GM18861 (cell line): ENCODE measurements at regions not wholly inside any gene's neighbourhood (a gene's known extent, or its start where the extent isn't known, plus 50 kb on each side); places are given as distances from the start of the nearest gene placed in this dataset.
"Not testable (repeated sequence)": the region's sequence is repeated elsewhere in the genome, so short reads cannot be mapped to it uniquely, and the experiment has no call there.

Experiments used
- ATAC-seq: cut with Tn5 transposase; IDR thresholded peaks from one replicate; pipeline ENCODE4 v1.9.1; 2021; ENCODE audit not compliant: unreplicated experiment

DNA sequence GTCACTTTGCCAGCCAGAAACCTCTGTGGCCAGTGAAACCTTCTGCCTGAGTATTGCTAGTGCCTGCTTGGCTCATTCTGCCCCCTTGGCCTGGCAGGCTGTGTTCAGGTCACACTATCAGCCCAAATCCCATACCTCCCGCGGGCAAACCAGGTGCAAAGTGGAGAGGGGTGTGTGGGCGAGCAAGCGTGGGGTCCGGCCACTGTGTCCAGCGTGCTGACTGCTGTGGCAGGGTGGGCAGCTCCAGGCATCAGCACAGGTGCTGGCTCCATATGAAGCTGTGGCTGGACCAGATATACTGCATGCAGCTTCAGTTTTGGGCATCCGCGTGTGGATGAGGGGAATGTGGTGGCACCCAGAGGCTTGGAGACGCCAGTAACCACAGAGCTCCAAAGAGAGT, 576.5 kb upstream of the EDIL3 start:
- no peak for ATAC-seq

DNA sequence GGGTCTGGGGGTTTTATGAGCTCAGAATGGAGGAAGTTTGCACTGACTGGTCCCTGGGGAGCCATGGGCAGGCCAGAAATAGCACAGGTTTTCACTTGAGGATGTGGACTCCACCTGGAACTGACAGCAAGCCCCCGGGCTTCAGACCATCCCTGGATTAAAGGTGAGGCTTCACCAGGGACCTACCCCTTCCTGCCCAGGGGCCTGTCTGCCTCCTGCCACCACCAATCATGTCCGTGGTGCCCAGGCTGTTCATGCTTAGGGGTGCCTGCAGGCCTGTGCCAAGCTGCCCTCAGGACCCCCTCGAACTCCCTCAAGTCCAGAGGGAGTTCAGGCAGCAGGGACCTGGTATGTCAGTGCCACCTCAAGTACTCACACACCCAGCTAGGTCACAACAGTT, 577.2 kb upstream of the EDIL3 start:
- ATAC-seq: no peak

DNA sequence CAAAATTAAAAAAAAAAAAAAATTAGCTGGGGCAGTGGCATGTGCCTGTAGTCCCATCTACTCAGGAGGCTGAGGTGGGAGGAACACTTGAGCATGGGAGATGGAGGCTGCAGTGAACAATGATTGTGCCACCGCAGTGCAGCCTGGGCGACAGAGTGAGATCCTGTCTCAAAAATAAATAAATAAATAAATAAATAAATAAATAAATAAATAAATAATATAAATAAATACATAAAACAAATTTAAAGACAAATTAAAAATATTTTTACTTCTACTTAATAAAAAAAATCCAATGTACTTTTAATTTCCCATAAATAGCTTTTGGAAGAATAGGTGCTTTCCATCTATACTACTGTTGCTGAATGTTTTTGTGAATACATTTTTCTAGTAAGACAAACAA, 598.4 kb upstream of the EDIL3 start:
- ATAC-seq: no peak

DNA sequence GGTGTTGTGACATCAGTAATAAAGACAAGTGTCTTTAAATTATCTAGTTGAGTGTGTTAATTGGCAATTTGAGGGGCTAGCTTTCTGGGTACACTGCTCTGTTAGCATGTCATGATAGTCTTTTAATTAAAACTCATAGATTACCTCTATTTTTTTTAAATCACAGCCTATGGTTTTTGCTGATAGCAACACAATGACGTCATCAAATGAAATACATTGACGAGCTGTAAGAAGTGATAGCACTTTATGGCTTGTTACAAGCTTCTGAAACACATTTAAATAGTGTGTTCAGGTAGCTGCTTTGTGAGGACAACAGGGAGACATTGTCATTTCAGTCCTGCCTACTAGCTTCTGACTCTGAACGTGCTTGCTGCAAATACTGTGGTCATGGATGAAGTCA, 600.5 kb upstream of the EDIL3 start:
- no peak for ATAC-seq

DNA sequence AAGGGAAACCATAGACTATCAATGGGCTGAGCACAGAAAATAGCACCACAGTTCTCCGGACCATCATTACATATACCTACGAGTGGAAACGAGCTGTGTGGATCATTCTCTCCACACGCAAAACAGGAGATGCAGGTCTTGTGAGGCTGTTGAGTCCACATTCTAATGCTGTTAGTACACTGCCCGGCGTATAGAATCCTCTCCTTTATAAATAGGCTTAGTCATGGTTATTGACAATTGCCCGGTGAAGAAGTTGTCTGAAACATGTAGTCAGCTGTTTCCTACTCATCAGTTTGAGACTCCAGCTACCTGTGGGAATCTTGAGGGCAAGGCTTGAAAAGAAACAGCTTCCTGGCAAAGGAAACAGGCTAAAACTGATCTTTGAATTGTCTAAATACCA, 602.0 kb upstream of the EDIL3 start:
- ATAC-seq: no peak

DNA sequence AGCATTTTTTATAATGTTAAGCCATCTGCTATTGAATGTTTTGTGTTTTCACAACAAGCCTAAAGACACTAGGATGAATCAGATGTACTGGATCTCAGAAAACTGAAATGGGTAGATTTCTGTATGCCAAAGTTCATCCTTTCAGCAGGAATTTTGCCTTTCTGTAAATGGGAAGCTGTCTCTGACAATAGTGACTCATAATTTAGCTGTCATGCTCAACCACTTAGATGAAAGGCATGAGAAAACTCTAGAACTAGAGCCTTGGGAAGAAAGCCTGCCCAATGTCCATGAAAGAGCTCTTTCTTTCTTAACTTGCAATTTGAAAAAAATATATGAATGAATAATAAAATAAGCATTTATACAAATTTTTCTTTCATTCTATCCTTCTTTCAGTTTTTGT, 616.0 kb upstream of the EDIL3 start:
- no peak for ATAC-seq

DNA sequence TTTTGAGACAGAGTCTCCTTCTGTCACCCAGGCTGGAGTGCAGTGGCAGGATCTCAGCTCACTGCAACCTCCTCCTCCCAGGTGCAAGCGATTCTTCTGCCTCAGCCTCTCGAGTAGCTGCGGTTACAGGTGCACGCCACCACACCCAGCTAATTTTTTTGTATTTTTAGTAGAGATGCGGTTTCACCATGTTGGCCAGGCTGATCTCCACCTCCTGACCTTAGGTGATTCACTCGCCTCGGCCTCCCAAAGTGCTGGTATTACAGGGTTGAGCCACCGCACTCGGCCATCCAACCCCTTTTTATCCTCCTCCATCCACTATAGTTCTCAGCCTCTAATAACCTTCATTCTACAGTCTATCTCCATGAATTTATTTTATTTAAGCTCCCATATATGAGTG, 617.3 kb upstream of the EDIL3 start:
- not testable (repeated sequence) for ATAC-seq

DNA sequence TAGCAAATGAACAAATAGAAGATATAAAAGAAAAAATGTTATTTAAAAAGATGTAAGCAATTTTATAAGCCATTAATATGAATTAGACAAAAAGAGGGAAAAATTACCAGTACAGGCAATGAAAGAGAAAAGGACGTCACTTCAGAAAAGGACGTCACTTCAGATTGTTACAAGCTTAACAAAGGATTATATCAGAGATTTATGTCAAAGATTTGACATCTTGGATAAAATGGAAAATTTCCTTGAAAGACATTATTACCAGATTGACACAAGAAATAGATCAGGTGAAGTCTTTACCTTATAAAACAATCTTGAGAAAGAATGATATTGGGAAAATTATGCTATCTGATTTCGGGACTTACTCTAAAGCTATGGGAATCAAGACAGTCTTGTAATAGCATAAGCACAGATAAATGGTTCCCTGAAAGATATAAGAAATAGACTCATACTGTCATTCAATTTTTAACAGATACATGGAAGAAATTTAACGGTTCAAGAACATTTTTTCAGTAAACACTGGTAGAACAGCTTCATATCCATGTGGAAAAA, 625.4 kb upstream of the EDIL3 start:
- no peak for ATAC-seq

DNA sequence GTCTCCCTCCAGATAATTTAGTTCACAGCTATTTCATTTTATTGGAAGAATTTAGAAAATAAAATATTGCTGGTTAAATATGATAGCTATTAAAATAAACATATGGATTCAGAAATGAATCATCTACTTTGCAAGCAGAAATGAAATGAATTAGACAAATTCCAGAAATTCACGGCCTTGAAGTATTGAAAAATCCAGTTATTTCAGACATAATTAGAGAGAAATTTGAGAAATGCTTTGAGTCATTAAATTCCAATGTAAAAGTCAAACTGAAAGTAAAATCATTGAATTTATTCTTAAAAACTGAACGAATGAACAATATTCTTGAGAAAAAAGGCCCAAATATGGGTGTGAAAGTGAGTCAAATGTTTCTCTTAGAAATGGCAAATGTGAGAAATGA, 632.6 kb upstream of the EDIL3 start:
- no peak for ATAC-seq

DNA sequence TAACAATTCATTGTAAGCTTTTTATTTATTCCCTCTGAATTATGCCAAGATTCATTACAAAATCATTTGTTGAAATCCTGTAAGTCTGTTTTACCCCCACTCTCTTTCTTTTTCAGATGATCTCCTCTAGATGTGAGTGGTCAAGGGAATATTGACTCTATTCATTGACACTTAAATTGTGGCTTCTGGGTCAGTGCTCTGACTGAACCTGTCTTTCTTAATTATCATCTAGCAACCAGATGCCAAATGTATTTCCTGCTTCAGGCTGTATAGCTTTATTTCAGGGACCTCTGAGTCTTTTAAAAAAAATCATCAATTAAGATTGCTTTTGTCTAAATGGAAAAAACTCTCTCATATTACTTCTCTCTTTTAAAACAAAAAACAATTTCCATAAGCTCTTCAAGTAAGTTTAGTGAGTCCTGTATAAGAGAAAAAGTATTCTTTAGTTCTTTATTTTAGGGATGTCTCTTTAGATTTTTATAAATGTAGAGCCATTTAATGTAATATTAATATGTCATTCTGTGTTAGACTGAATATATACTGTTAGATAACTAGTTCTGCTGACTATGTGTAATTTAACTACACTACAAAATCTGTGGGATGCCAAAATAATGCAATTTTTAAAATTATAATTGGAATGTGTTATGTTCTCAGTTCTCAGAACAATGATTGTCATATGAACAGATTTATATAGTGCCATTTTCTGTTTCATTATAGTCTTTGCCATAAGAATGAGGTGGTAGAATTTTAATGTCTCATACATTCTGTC, 645.8 kb upstream of the EDIL3 start:
- no peak for ATAC-seq

DNA sequence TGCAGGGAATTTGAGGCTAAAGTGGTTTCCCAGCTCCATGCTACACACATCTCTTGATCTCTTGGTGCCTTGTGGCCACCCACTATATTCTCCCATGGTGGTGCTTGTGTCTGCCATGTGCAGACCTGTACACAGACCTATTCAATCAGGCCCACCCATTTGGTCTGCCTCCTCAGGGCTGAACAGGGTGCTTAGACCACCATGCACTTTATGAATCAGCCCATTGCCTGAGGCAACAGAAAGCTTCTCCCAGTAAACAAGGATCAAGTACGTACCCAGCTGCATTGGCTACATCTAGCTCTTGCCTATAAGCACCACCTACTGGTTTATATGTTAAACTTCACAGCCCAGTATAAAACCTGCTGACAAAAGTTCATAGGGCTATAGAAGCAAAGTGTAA, 664.3 kb upstream of the EDIL3 start:
- ATAC-seq: no peak

DNA sequence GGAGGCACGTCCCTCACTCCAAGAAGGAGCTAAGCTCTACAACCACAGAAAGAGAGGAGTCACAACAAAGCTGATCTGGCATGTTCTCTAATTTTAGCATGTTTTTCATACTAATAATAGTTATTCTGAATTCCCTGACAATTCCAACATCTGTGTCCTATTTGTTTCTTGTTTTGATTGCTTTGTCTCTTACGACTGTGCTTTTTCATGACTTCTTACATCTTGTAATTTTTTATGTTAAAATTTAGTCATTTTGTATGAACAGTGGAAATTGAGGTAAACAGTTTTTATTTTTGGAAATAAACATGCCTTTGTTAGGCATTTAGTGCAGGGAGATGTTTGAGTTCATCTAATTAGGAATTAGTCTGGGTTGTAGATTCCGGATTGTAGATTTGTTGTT, 668.1 kb upstream of the EDIL3 start:
- ATAC-seq: no peak

DNA sequence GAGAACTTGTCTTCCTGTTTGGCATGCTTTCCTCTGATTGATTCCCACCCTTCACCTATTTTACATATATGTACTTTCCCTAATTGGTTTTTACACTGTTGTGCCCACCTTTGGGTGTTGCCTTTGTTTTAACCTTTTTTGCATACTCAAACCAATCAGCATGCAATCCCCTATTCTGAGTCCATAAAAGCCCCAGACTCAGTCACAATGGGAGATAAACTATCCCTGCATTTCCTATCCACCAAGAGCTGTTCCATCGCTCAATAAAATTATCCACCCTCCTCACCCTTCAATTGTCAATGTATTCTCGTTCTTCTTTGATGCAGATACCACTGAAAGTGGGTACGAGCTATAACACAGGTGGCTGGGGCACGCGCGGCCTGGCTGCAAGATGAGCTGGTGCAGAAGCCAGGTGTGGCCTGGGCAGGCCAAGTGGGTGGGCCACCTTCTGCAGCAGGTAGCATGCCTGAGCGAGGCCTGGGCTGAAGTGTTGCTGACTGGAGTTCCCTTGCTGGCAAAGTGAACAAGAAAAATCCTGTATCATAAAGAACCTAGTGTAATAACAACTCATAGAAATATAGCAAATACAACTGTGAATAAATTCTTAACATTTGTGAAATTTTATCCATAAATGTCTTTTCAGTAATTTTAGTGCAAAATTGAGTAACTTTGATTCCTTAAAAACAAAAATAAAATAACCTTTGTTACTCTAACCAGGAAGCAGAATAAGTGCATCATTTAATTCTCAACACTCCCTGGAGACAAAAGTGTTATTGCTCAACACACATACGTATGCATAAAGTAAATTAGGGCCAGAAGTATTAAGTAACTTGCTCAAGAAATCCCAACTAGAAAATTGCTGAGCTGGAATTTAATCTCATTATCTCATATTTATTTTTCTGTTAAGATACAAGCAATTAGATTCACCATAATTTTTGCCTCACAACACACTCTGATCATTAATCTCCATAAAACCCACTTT, 685.3 kb upstream of the EDIL3 start:
- no peak for ATAC-seq

DNA sequence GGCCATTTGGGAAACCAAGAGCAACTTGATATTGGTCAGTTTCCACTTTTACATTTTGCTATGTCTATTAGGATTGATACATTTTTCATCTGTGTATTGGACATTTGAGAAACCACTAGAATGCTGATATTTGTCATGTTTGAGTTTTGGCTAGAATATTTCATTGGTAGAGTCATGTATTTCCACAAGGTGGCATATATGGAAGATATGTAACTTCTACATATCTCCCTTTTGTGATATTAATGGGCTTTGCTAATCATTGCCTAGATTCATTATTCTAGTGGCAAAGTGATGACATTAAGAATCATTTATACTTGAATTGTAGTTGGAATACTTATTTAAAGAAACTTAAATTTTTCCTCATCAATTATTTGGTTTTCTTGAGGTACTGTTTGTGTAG, 692.9 kb upstream of the EDIL3 start:
- no peak for ATAC-seq

DNA sequence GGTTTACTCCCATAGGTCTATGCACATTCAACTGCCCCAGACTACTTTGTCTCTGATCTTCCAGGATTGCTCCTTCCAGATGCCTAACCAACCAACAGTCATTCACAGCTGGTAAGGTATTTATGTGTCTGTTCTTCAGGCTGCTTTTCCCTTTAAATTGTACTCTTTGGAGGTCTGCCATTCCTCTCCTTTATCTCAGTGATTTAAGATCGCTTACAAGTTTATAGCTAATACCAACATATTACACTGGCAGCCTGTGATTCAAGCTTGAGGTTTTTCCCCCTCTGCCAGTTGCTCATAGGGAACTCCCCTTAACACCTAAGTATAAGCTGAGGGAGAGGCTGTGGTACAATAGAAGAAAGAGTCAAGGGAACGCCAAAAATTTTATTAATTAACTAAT, 711.7 kb upstream of the EDIL3 start:
- ATAC-seq: no peak

DNA sequence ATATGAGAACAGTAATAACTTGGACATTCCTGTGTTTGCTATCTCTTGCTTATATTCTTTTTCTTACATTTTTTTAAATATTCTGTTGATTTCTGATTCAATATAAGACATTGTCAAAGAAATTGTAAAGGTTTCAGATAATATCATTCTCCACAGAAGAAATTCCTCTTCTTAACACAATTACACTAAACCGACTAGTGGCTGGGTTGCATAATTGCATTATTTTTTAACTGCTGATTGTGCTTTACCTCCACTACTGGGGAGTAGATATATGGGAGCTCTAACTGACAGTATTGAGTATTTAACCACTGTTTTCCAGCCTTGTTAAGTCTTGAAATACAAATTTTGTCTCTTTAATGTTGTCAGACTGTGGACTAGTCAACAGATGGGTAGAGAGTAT, 723.8 kb upstream of the EDIL3 start:
- no peak for ATAC-seq

DNA sequence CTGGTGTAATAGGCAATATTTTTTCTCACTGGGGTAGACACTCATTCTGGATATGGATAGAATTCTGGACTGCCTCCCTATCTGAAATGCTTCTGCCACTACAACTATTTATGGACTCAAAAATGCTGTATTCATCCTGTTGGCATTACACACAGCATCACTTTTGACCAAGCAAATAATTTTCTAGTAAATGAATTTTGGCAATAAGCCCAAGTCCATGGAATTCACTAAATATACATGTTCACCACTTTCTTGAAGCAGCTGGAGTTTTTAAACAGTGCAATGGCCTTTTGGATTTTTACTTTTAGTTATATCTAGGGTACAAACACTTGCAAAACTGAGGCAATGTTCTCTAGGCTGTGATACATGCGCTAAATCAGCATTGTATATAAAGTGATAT, 724.9 kb upstream of the EDIL3 start:
- no peak for ATAC-seq

DNA sequence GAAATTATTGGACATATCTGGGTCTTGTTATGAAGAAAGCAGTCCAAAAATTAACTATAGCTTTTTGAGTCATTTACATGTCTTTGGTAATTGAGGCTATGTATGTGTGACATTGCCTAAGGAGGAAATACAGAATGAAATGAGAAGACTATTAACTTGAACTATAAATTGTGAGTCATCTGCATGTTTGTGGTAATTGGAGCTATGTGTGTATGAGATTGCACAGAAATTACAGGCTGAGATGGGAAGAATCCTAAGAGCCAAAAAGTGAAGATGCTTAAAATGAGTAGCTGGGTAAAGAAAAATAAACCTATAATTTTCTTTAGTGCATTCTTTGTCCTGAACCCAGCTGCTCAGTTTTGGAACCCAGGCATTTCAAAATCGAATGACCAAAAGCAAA, 747.6 kb upstream of the EDIL3 start:
- no peak for ATAC-seq

DNA sequence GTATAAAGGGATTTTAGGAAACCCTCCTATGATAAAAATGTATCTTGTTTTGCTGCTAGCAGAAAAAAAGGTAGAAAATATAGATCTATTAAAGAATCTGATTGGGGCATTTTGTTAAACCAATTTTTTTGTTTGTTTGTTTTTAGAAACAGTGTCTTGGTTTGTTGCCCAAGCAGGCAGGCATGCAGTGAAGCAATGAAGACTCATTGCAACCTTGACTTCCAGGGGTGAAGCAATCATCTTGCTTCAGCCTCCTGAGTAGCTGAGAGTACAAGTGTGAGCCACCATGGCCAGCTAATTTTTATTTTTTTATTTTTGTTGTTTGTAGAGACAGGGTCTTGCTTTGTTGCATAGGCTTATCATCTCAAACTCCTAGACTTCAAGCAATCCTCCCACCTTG, 755.8 kb upstream of the EDIL3 start:
- no peak for ATAC-seq

DNA sequence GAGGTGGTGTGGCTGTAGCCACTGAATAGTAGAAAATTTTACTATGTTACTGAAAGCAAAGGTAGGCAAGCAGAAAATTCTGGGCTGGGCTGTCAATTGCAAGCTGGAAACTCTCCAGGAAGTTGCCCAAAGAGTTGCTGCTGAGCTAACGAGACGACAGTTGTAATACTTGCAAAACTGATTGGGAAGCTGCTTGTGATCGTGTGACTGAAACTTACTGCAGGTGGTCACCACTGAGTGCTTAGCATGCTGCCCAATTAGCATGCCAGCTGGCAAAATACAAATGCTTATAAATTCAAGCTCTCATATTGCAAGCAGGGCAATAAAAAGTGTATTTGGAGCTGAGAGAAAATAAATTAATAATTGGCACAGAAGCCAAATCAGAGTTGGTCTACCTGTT, 758.5 kb upstream of the EDIL3 start:
- ATAC-seq: no peak

DNA sequence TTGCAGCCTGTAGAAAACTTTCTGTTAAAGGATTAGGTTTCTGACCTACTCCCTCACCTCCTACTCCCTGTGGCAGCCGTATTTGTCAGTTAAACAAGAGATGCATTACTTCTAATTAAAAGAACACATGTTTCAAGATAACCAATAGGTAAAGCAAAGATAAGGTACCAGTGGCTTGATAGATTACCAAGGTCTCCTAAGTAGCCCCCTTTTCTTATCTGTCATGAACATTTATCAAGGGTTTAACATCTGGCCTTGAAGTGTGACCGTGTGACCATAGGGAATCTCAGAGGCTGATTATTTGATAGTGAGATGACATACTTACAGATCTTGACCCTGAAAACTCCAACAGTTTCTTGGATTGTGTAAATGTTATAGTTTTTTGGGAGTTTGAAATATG, 764.0 kb upstream of the EDIL3 start:
- no peak for ATAC-seq

DNA sequence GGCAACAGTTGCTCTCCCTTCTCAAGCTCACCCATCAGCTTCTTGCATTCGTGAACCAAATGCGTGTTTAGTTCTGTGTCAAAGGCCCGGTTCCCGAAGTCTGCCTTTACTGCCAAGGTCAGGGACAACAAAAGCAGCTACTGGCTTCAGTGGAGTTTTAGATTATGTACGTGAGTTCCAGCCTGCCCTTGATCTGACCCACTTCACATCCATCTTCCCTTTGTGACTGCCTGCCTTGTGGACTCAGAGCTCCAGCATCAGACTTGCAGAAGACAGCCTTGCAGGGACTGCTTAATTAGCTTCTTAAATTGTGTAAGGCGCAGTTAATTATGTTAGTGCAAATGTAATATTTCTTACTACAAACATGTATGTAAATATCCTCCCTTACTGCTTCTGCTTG, 774.7 kb upstream of the EDIL3 start:
- no peak for ATAC-seq
